Gastrocnemius medialis (tissue), 4 donors: ENCODE measurements at regions not wholly inside any gene's neighbourhood (a gene's known extent, or its start where the extent isn't known, plus 50 kb on each side); places are given as distances from the start of the nearest gene placed in this dataset.

Experiments used
- ATAC-seq, 2 donors: fragments of 150-250 bp; one replicate each; pipeline ENCODE4 v1.9.1; 2016
- DNase-seq, 2 donors: peaks; one replicate each; pipeline ENCODE4 v3.0.0-alpha.2; 2019
- H3K27ac ChIP-seq, 4 donors: fragments of 200-600 bp; sonication (generic); 1 replicate in 1 of 4; 2 replicates in 3 of 4; pipeline ENCODE4 v1.5.1; 2016 to 2018; ENCODE audit warnings: mild to moderate bottlenecking in 2 of 4, moderate library complexity in 1 of 4
- H3K27me3 ChIP-seq, 3 donors: fragments of 200-600 bp; sonication (generic) in 2 of 3; 1 replicate in 1 of 3; 2 replicates in 2 of 3; pipeline versions ENCODE4 v1.5.1 to v1.6.0; 2016 to 2019; ENCODE audit warnings: mild to moderate bottlenecking in 1 of 3, moderate library complexity in 1 of 3
- H3K36me3 ChIP-seq, 2 donors: fragments of 200-600 bp; sonication (generic) in 1 of 2; one replicate each; pipeline ENCODE4 v1.5.1; 2017 to 2018
- H3K4me1 ChIP-seq, 2 donors: fragments of 200-600 bp; sonication (generic) in 1 of 2; one replicate each; pipeline ENCODE4 v1.5.1; 2016 to 2017; ENCODE audit warnings: mild to moderate bottlenecking in 2 of 2
- H3K4me3 ChIP-seq, 4 donors: fragments of 200-600 bp; sonication (generic) in 3 of 4; 1 replicate in 1 of 4; 2 replicates in 3 of 4; pipeline ENCODE4 v1.5.1; 2016 to 2019; ENCODE audit warnings: mild to moderate bottlenecking in 2 of 4
- H3K9me3 ChIP-seq, 3 donors: fragments of 200-600 bp; sonication (generic) in 2 of 3; 1 replicate in 1 of 3; 2 replicates in 2 of 3; pipeline ENCODE4 v1.5.1; 2016 to 2019
- CTCF ChIP-seq, 5 experiments: fragments of 450-650 bp in 3 of 5; fragments of 200-600 bp in 2 of 5; sonication (generic) in 2 of 5; IDR thresholded peaks in 4 of 5; conservative IDR thresholded peaks in 1 of 5; 1 replicate in 4 of 5; 2 replicates in 1 of 5; pipeline ENCODE4 v1.5.1; 2016 to 2019; ENCODE audit warnings: antibody characterized with exemption in 5 of 5, mild to moderate bottlenecking in 3 of 5, moderate library complexity in 3 of 5
- POLR2A ChIP-seq, 2 donors: fragments of 450-650 bp; IDR thresholded peaks; one replicate each; pipeline ENCODE4 v1.6.1; 2017; ENCODE audit warnings: antibody characterized with exemption in 2 of 2, mild to moderate bottlenecking in 2 of 2, moderate library complexity in 2 of 2
- in situ Hi-C, 4 donors: fragments of 200-750 bp; cut with MboI; loops; one replicate each; pipeline versions ENCODE4 v1.15.0 to v1.8.0; 2017; ENCODE audit warnings: low sequenced_read_pairs in 4 of 4
- intact Hi-C: fragments of 100-400 bp; cut with DNase I; formaldehyde crosslinking; loops from one replicate; pipeline ENCODE4 v1.15.1; 2023; ENCODE audit warnings: low total_unique reads

GRCh38 chr3:110895054-110895453, 176.6 kb upstream of the NECTIN3 start:
- Histone ChIP-seq H3K27ac (no peak overlapping the region), H3K9me3 (no peaks in the 10 kb centered on the region), H3K27me3 (no peaks in the 10 kb centered on the region), H3K4me3 (no peak overlapping the region), H3K4me1 (no peaks in the 10 kb centered on the region), H3K36me3 (no peaks in the 10 kb centered on the region)
- no peak for DNase-seq
- no peak for ATAC-seq
- intact Hi-C loops (no loop called here), in situ Hi-C loops (no loop called here)
- TF ChIP-seq POLR2A (IDR thresholded peaks at IDR 0.05) = no peak
- TF ChIP-seq CTCF (IDR thresholded peaks at IDR 0.05 in 4 of 5, conservative IDR thresholded peaks at IDR 0.05 in 1 of 5) = no peak

- in situ Hi-C loops = no loop called here
- Histone ChIP-seq H3K36me3 (no peaks in the 10 kb centered on the region), H3K4me3 (no peak overlapping the region)
These were observed 174.6 kb upstream of the NECTIN3 start for GRCh38 chr3:110897046-110897445.

DNA sequence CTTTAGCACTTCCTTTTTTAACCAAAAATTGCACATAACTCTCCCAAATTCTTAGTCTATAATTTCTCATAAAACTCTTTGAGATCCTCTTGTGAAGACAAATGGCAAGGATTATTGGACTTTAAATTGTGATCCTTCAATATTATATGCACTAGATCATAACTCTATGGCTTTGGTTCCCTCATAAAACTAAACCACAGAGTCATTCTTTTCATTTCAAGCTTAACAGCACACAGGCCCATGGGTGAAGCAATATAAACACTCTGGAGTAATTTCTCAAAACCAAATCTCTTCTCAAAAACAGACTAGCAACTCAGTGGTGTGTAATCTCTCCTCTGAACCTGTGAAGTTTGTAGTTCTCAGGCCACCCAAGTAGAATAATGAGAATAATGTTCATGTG, 171.0 kb upstream of the NECTIN3 start:
- no peak for TF ChIP-seq POLR2A (IDR thresholded peaks at IDR 0.05)
- no peak for TF ChIP-seq CTCF (IDR thresholded peaks at IDR 0.05 in 4 of 5, conservative IDR thresholded peaks at IDR 0.05 in 1 of 5)
- H3K27me3 ChIP-seq = no peaks in the 10 kb centered on the region
- in situ Hi-C loops (no loop called here), intact Hi-C loops (no loop called here)
- no peak for DNase-seq
- no peaks in the 10 kb centered on the region for H3K36me3 ChIP-seq
- no peak overlapping the region for H3K4me3 ChIP-seq
- no peak overlapping the region for H3K27ac ChIP-seq
- H3K4me1 ChIP-seq = peaks cover 0 to 6% of the 10 kb centered on the region in 2 donors
- no peak for ATAC-seq
- H3K9me3 ChIP-seq = no peaks in the 10 kb centered on the region

More at GRCh38 chr3:110897046-110897445, 174.6 kb upstream of the NECTIN3 start:
- no peak for DNase-seq
- no peak for ATAC-seq
- no peaks in the 10 kb centered on the region for H3K9me3 ChIP-seq
- no peak for TF ChIP-seq POLR2A (IDR thresholded peaks at IDR 0.05)
- TF ChIP-seq CTCF (IDR thresholded peaks at IDR 0.05 in 4 of 5, conservative IDR thresholded peaks at IDR 0.05 in 1 of 5) = no peak
- H3K27me3 ChIP-seq = no peaks in the 10 kb centered on the region
- no peak overlapping the region for H3K27ac ChIP-seq
- H3K4me1 ChIP-seq = no peaks in the 10 kb centered on the region
- intact Hi-C loops = no loop called here

DNA sequence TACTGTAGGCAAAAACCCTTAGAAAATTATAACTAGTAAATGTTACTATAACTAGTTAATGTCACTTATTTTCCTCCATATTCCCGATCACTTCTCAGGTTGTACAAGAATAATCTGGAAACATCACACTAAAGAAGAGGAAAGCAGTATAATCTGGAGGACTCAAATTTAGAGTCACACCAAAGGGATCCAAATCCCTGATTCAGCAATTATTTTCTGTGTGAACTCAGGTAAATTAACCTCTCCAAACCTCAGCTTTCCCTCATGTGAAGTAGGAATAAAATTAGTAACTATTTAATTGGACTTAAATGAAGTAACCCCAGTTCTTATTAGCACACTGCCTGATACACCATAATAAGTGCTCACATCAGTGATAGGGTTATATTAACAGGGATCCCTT, 170.1 kb upstream of the NECTIN3 start:
- Histone ChIP-seq H3K27me3 (no peaks in the 10 kb centered on the region), H3K9me3 (no peaks in the 10 kb centered on the region), H3K4me1 (peaks cover 0 to 6% of the 10 kb centered on the region in 2 donors), H3K36me3 (no peaks in the 10 kb centered on the region), H3K27ac (no peak overlapping the region), H3K4me3 (no peak overlapping the region)
- in situ Hi-C loops = no loop called here
- ATAC-seq (no peak), DNase-seq (no peak)
- no peak for TF ChIP-seq CTCF (IDR thresholded peaks at IDR 0.05 in 4 of 5, conservative IDR thresholded peaks at IDR 0.05 in 1 of 5)
- TF ChIP-seq POLR2A (IDR thresholded peaks at IDR 0.05) = no peak
- intact Hi-C loops = no loop called here

GRCh38 chr3:110902453-110903085, 169.0 kb upstream of the NECTIN3 start:
- intact Hi-C loops = no loop called here

More at GRCh38 chr3:110902453-110903085, 169.0 kb upstream of the NECTIN3 start:
- H3K4me3 ChIP-seq = no peak overlapping the region
- no peaks in the 10 kb centered on the region for H3K9me3 ChIP-seq
- H3K27ac ChIP-seq = no peak overlapping the region
- ATAC-seq (no peak), DNase-seq (no peak)
- H3K36me3 ChIP-seq = no peaks in the 10 kb centered on the region
- no peak for TF ChIP-seq POLR2A (IDR thresholded peaks at IDR 0.05)
- no peak for TF ChIP-seq CTCF (IDR thresholded peaks at IDR 0.05 in 4 of 5, conservative IDR thresholded peaks at IDR 0.05 in 1 of 5)
- in situ Hi-C loops = no loop called here
- no peaks in the 10 kb centered on the region for H3K27me3 ChIP-seq
- H3K4me1 ChIP-seq = peaks cover 0 to 6% of the 10 kb centered on the region in 2 donors
